CD4-positive, alpha-beta memory T cell (primary cell): ENCODE measurements at regions not wholly inside any gene's neighbourhood (a gene's known extent, or its start where the extent isn't known, plus 50 kb on each side); places are given as distances from the start of the nearest gene placed in this dataset.

Source experiments
- CTCF ChIA-PET: fragments of 350-600 bp; sonication (Branson Sonifier 250); formaldehyde crosslinking; loops from one replicate; lab custom pipeline; 2021; ENCODE audit warnings: inconsistent platforms; ENCODE audit not compliant: partially characterized antibody; lab: Charles Lee
- POLR2A ChIA-PET: fragments of 350-600 bp; sonication (Branson Sonifier 250); formaldehyde crosslinking; loops from one replicate; lab custom pipeline; 2021; ENCODE audit not compliant: partially characterized antibody; lab: Charles Lee
- DNase-seq, 5 donors: peaks; one replicate each; pipeline versions ENCODE4 v3.0.0 to v3.0.0-alpha.2; 2020 to 2022; ENCODE audit warnings: mixed read lengths in 1 of 5
- H3K27ac ChIP-seq: one replicate; pipeline ENCODE4 v1.7.0; 2013; ENCODE audit warnings: low read depth, low read length
- H3K27me3 ChIP-seq: 2 replicates; pipeline ENCODE4 v1.7.0; 2013; ENCODE audit warnings: mild to moderate bottlenecking, low read length, moderate library complexity; ENCODE audit not compliant: insufficient read depth
- H3K36me3 ChIP-seq: 2 replicates; pipeline ENCODE4 v1.7.0; 2013; ENCODE audit warnings: mild to moderate bottlenecking, low read length, moderate library complexity; ENCODE audit not compliant: insufficient read depth
- H3K4me1 ChIP-seq: 2 replicates; pipeline ENCODE4 v1.7.0; 2013; ENCODE audit warnings: mild to moderate bottlenecking, low read length, moderate library complexity; ENCODE audit not compliant: insufficient read depth
- H3K4me3 ChIP-seq, 2 donors: one replicate each; pipeline ENCODE4 v1.7.0; 2013; ENCODE audit warnings: low read length in 2 of 2, mild to moderate bottlenecking in 1 of 2
- H3K9me3 ChIP-seq, 2 donors: one replicate each; pipeline ENCODE4 v1.7.0; 2013; ENCODE audit warnings: low read length in 2 of 2, control low read depth in 1 of 2; ENCODE audit not compliant: control insufficient read depth in 1 of 2
- H3K27ac Mint-ChIP-seq, 7 donors: one replicate each; pipeline ENCODE4 v1.8.0; 2020 to 2021; ENCODE audit warnings: mixed read lengths in 7 of 7, mild to moderate bottlenecking in 6 of 7, inconsistent platforms in 3 of 7, moderate library complexity in 3 of 7
- H3K27me3 Mint-ChIP-seq, 2 donors: one replicate each; pipeline ENCODE4 v1.8.0; 2020 to 2021; ENCODE audit warnings: mixed read lengths in 2 of 2
- H3K36me3 Mint-ChIP-seq, 2 donors: one replicate each; pipeline ENCODE4 v1.8.0; 2020 to 2021; ENCODE audit warnings: mixed read lengths in 2 of 2, inconsistent platforms in 1 of 2, mild to moderate bottlenecking in 1 of 2
- H3K4me1 Mint-ChIP-seq, 4 donors: one replicate each; pipeline ENCODE4 v1.8.0; 2020 to 2021; ENCODE audit warnings: mixed read lengths in 4 of 4, mild to moderate bottlenecking in 1 of 4
- H3K4me3 Mint-ChIP-seq, 8 donors: one replicate each; pipeline ENCODE4 v1.8.0; 2020 to 2021; ENCODE audit warnings: mixed read lengths in 8 of 8, mild to moderate bottlenecking in 7 of 8, moderate library complexity in 6 of 8, inconsistent platforms in 3 of 8
- H3K9me3 Mint-ChIP-seq, 8 donors: one replicate each; pipeline ENCODE4 v1.8.0; 2020 to 2021; ENCODE audit warnings: mixed read lengths in 8 of 8, mild to moderate bottlenecking in 5 of 8, inconsistent platforms in 3 of 8, moderate library complexity in 1 of 8
- intact Hi-C: fragments of 100-400 bp; cut with micrococcal nuclease; formaldehyde crosslinking; loops from one replicate; pipeline ENCODE4 v1.15.1; 2023

DNA sequence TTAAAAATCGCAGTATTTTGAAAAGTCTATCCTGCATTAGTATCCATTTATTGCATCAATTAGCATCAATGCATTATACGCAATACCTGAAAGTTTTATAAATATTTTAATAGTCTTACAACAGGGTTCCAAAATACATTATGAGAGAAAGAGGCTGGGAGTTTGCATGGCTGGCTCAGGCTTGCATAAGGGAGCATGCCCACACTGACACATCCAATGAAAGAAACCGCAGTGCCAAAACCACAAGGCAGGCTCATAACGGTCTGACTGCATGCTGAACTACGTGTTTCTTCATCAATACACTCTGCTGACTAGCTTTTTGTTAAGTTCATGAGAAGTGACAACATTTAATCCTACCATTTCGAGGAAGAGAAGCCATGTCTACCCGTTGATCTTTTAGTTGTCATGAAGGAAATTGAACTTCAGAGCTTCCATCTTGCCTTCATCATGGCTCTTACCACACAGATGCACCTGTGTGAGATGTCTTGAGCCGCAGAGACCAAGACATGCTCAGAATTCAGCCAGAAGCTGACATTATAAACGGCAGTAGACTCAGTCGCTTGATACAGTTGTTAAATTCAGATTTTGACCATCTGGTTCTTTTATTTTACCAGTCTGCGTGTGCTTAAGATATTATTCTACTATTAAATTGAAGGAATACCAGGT is 168.8 kb upstream of the FRG1 start:
- ChIA-PET CTCF (no interaction called here), POLR2A (no interaction called here)
- H3K9me3 ChIP-seq, result no peaks in the 10 kb centered on the region
- H3K4me1 Mint-ChIP-seq, result no peaks in the 10 kb centered on the region
- no peaks in the 10 kb centered on the region for H3K4me1 ChIP-seq
- H3K27ac Mint-ChIP-seq, result no peak overlapping the region
- no peaks in the 10 kb centered on the region for H3K36me3 ChIP-seq
- H3K27me3 Mint-ChIP-seq, result peaks cover 0 to 2% of the 10 kb centered on the region in 2 donors
- H3K9me3 Mint-ChIP-seq, result peaks cover 0 to 2% (median 0%) of the 10 kb centered on the region in 8 donors
- intact Hi-C loops, result no loop called here
- H3K27me3 ChIP-seq, result no peaks in the 10 kb centered on the region
- H3K36me3 Mint-ChIP-seq, result no peaks in the 10 kb centered on the region
- no peak overlapping the region for H3K4me3 ChIP-seq
- no peak overlapping the region for H3K4me3 Mint-ChIP-seq
- H3K27ac ChIP-seq, result no peak overlapping the region
- DNase-seq, result no peak

DNA sequence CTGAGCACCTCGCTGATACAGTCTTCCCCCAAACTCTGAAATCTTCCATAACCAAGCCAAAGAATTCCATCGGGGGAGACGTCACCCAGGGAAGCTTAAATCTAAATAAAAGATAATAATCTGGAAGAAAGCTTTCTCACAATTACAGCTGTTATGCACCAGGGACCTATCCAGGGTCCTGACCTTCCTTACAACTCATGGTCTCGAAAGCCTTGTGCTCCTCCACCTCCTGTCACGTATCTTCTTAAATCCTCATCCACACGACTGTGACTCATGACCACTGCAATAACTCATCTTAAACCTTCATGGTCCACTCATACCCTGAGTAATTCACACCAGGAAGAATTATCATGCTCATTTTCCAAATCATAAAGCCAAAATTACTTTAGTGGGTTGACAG is 166.8 kb upstream of the FRG1 start:
- CTCF ChIA-PET, result no interaction called here
- Histone ChIP-seq H3K4me3 (no peak overlapping the region), H3K9me3 (no peaks in the 10 kb centered on the region), H3K27ac (no peak overlapping the region), H3K27me3 (no peaks in the 10 kb centered on the region), H3K4me1 (no peaks in the 10 kb centered on the region), H3K36me3 (no peaks in the 10 kb centered on the region)
- Mint-ChIP-seq H3K4me1 (no peaks in the 10 kb centered on the region), H3K36me3 (no peaks in the 10 kb centered on the region), H3K4me3 (no peak overlapping the region), H3K27ac (no peak overlapping the region), H3K27me3 (peaks cover 0 to 2% of the 10 kb centered on the region in 2 donors), H3K9me3 (peaks cover 0 to 9% (median 0%) of the 10 kb centered on the region in 8 donors)
- no peak for DNase-seq
- POLR2A ChIA-PET, result no interaction called here
- intact Hi-C loops, result no loop called here

- Mint-ChIP-seq H3K27me3 (peaks cover 0 to 2% of the 10 kb centered on the region in 2 donors), H3K9me3 (peaks cover 0 to 18% (median 4%) of the 10 kb centered on the region in 8 donors), H3K36me3 (no peaks in the 10 kb centered on the region), H3K4me3 (no peak overlapping the region), H3K4me1 (no peaks in the 10 kb centered on the region), H3K27ac (no peak overlapping the region)
- no peak for DNase-seq
- intact Hi-C loops, result no loop called here
- no peaks in the 10 kb centered on the region for H3K36me3 ChIP-seq
- H3K27ac ChIP-seq, result no peak overlapping the region
- H3K27me3 ChIP-seq, result no peaks in the 10 kb centered on the region
- H3K4me1 ChIP-seq, result no peaks in the 10 kb centered on the region
- CTCF ChIA-PET, result no interaction called here
- H3K4me3 ChIP-seq, result no peak overlapping the region
- no peaks in the 10 kb centered on the region for H3K9me3 ChIP-seq
- POLR2A ChIA-PET, result no interaction called here
These were observed 161.2 kb upstream of the FRG1 start for GRCh38 chr4:189779281-189779980.

DNA sequence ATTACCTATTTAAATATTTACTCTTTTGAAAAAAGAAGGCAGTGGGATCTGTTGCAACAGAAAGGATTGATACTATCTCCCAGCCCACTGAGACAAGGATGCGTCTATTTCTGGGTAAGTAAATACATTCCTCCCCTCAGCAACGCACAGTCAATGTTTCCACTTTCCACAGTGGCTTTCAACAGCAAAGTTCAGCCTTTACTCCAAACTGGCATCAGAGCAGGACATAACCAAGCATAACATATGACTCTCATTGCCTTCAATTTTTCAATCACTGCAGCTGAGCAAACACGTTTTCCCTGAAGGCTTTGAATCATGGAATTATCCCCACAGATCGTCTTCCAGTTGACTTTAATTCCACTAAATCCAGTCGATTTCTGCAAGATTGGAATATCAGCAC is 160.3 kb upstream of the FRG1 start:
- Histone ChIP-seq H3K4me3 (no peak overlapping the region), H3K27ac (no peak overlapping the region), H3K27me3 (no peaks in the 10 kb centered on the region), H3K36me3 (no peaks in the 10 kb centered on the region), H3K9me3 (no peaks in the 10 kb centered on the region), H3K4me1 (no peaks in the 10 kb centered on the region)
- Mint-ChIP-seq H3K9me3 (peaks cover 0 to 18% (median 4%) of the 10 kb centered on the region in 8 donors), H3K27me3 (peaks cover 0 to 2% of the 10 kb centered on the region in 2 donors), H3K4me1 (no peaks in the 10 kb centered on the region), H3K4me3 (no peak overlapping the region), H3K36me3 (no peaks in the 10 kb centered on the region), H3K27ac (no peak overlapping the region)
- intact Hi-C loops, result no loop called here
- POLR2A ChIA-PET, result no interaction called here
- CTCF ChIA-PET, result no interaction called here
- no peak for DNase-seq

DNA sequence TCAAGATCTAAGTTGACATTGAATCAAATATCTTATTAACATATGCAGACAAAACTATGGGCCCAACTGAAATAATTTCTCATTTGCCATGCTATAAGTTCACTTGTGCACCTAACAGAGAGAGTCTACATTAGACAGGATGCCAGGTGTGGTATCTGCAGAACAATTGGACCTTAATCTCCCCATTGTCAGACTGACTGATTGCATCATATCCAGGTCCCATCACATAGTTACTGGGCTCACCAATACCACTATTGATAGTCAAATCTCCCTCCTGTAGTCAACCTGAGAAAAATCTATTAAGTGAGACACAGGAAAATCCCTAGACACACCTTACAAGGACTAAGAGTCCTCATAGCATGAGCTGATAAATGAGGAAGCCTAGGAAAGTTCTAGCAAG is 156.0 kb upstream of the FRG1 start:
- Histone ChIP-seq H3K27ac (no peak overlapping the region), H3K9me3 (no peaks in the 10 kb centered on the region), H3K4me3 (no peak overlapping the region), H3K27me3 (no peaks in the 10 kb centered on the region), H3K4me1 (no peaks in the 10 kb centered on the region), H3K36me3 (no peaks in the 10 kb centered on the region)
- CTCF ChIA-PET, result interaction anchor here (1.5 kb wide), 1 partner anchor 9 kb away, joined by 4 read pairs; no protein-coding TSS in a partner anchor
- intact Hi-C loops, result no loop called here
- Mint-ChIP-seq H3K27ac (no peak overlapping the region), H3K27me3 (peaks cover 1 to 3% of the 10 kb centered on the region in 2 donors), H3K36me3 (no peaks in the 10 kb centered on the region), H3K9me3 (peaks cover 0 to 10% (median 3%) of the 10 kb centered on the region in 8 donors), H3K4me3 (no peak overlapping the region), H3K4me1 (no peaks in the 10 kb centered on the region)
- POLR2A ChIA-PET, result no interaction called here
- no peak for DNase-seq

- Histone ChIP-seq H3K4me3 (no peak overlapping the region), H3K27me3 (no peaks in the 10 kb centered on the region), H3K27ac (no peak overlapping the region), H3K36me3 (no peaks in the 10 kb centered on the region), H3K4me1 (no peaks in the 10 kb centered on the region), H3K9me3 (no peaks in the 10 kb centered on the region)
- POLR2A ChIA-PET, result no interaction called here
- no peaks in the 10 kb centered on the region for H3K4me1 Mint-ChIP-seq
- intact Hi-C loops, result no loop called here
- CTCF ChIA-PET, result interaction anchor here (1.5 kb wide), 1 partner anchor 8 kb away, joined by 4 read pairs; no protein-coding TSS in a partner anchor
- peaks cover 1 to 3% of the 10 kb centered on the region in 2 donors for H3K27me3 Mint-ChIP-seq
- H3K9me3 Mint-ChIP-seq, result peaks cover 0 to 10% (median 3%) of the 10 kb centered on the region in 8 donors
- H3K27ac Mint-ChIP-seq, result no peak overlapping the region
- H3K4me3 Mint-ChIP-seq, result no peak overlapping the region
- no peak for DNase-seq
- no peaks in the 10 kb centered on the region for H3K36me3 Mint-ChIP-seq
These were observed 155.4 kb upstream of the FRG1 start for GRCh38 chr4:189785257-189785656.

DNA sequence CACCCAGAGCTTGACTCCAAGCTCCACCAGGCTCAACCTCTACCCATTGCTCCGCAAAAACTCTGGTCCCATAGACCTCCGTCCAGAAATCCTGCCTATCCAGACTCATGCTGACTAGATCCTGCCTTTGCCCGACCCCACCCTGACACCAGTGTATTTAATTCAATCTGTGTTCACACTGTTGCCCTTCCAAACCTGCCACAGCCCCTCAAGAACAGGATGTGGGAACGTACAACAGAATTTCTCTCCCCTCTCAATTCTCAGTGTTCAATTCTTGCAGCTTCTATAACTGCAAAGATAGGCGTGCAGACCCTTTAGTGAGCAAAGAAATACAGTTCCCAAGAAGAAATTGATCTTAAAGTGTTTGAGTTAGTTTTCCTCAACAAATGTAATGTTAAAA is 154.2 kb upstream of the FRG1 start:
- no peaks in the 10 kb centered on the region for H3K4me1 Mint-ChIP-seq
- POLR2A ChIA-PET, result no interaction called here
- intact Hi-C loops, result no loop called here
- Histone ChIP-seq H3K36me3 (no peaks in the 10 kb centered on the region), H3K4me1 (no peaks in the 10 kb centered on the region), H3K4me3 (no peak overlapping the region), H3K9me3 (no peaks in the 10 kb centered on the region), H3K27me3 (no peaks in the 10 kb centered on the region), H3K27ac (no peak overlapping the region)
- CTCF ChIA-PET, result no interaction called here
- H3K27ac Mint-ChIP-seq, result no peak overlapping the region
- H3K9me3 Mint-ChIP-seq, result peaks cover 0 to 10% (median 3%) of the 10 kb centered on the region in 8 donors
- no peak for DNase-seq
- peaks cover 1 to 3% of the 10 kb centered on the region in 2 donors for H3K27me3 Mint-ChIP-seq
- H3K4me3 Mint-ChIP-seq, result no peak overlapping the region
- no peaks in the 10 kb centered on the region for H3K36me3 Mint-ChIP-seq
